GM13977 (cell line): ENCODE measurements at regions not wholly inside any gene's neighbourhood (a gene's known extent, or its start where the extent isn't known, plus 50 kb on each side); places are given as distances from the start of the nearest gene placed in this dataset.
"Not testable (repeated sequence)": the region's sequence is repeated elsewhere in the genome, so short reads cannot be mapped to it uniquely, and the experiment has no call there.

Experiments used
- DNase-seq: peaks from one replicate; pipeline ENCODE4 v3.0.0; 2012; ENCODE audit warnings: low spot score
- CTCF ChIP-seq: IDR thresholded peaks from 2 replicates; pipeline ENCODE4 v1.5.1; 2012; ENCODE audit warnings: mild to moderate bottlenecking, control low read depth; ENCODE audit not compliant: insufficient read depth; ENCODE audit errors: extremely low read depth, missing control alignments
- in situ Hi-C: fragments of 300-500 bp; cut with MboI; formaldehyde crosslinking; loops from one replicate; pipeline ENCODE4 v1.12.0; 2022; ENCODE audit warnings: low sequenced_read_pairs, low pct_unique_long_range_greater_than_20kb, mixed read lengths, inconsistent platforms; ENCODE audit not compliant: unreplicated experiment

- in situ Hi-C loops = no loop called here
- DNase-seq = no peak
- TF ChIP-seq CTCF = no peak
These were observed 180.3 kb upstream of the MAGEB16 start for GRCh38 chrX:35617836-35618235.

DNA sequence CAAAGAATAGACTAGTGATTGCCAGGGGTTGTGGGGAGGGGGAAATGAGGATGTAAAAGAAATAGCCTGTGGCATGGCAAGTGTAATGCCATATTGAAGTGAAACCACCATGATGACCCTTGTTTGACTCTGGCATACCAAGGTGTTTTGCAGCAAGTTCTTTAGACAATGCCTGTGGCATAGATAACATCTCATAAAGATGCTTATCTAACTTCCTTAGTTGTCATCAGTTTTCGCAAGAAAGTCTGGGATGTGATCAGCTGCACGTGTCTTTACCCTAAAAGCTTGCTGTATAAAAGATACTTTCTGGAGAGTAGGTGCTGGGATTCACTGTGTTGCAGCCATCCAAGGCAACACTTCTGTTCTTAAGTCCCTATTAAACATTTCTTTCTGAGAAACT is 176.1 kb upstream of the MAGEB16 start:
- no peak for DNase-seq
- TF ChIP-seq CTCF = no peak
- in situ Hi-C loops = no loop called here

- no peak for TF ChIP-seq CTCF
- DNase-seq = no peak
- in situ Hi-C loops = no loop called here
These were observed 175.5 kb upstream of the MAGEB16 start for GRCh38 chrX:35622601-35623000.

DNA sequence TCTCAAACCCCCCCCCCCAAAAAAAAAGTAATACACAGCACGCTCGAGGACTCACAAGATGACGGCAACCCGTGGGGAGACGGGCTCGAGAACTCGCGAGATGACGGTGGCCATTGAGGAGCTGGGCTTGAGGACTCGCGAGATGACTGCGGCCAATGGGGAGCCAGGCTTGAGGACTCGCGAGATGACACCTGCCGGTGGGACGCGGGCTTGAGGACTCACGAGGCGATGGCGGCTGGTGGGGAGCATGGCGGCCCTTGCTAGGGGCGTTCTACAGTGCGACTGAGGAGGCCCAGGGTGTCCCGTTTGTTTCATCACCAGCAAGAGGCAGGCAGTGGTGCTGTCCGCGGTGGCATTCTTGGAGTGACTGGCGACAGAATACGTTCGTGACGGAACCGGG is 172.4 kb upstream of the MAGEB16 start:
- no peak for TF ChIP-seq CTCF
- in situ Hi-C loops = no loop called here

GRCh38 chrX:35626124-35626523 is 172.0 kb upstream of the MAGEB16 start:
- in situ Hi-C loops = no loop called here
- TF ChIP-seq CTCF = no peak

More for the DNA sequence above, 172.4 kb upstream of the MAGEB16 start:
- DNase-seq = no peak

DNA sequence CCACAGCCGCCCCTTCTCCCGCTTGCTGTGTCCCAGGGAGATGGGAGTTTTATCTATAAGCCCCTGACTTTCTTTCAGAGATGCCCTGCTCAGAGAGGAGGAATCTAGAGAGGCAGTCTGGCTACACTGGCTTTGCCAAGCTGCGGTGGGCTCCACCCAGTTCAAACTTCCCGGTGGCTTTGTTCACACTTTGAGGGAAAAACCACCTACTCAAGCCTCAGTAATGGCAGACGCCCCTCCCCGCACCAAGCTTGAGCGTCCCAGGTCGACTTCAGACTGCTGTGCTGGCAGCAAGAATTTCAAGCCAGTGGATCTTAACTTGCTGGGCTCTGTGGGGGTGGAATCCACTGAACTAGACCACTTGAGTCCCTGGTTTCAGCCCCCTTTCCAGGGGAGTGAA is 162.2 kb upstream of the MAGEB16 start:
- in situ Hi-C loops, DNase-seq: not testable (repeated sequence)

More at GRCh38 chrX:35626124-35626523, 172.0 kb upstream of the MAGEB16 start:
- DNase-seq = no peak

GRCh38 chrX:35664833-35665232 is 133.3 kb upstream of the MAGEB16 start:
- in situ Hi-C loops = no loop called here
- no peak for DNase-seq
- TF ChIP-seq CTCF = no peak
